ENCODE measurements at regions not wholly inside any gene's neighbourhood (a gene's known extent, or its start where the extent isn't known, plus 50 kb on each side); places are given as distances from the start of the nearest gene placed in this dataset.

DNA sequence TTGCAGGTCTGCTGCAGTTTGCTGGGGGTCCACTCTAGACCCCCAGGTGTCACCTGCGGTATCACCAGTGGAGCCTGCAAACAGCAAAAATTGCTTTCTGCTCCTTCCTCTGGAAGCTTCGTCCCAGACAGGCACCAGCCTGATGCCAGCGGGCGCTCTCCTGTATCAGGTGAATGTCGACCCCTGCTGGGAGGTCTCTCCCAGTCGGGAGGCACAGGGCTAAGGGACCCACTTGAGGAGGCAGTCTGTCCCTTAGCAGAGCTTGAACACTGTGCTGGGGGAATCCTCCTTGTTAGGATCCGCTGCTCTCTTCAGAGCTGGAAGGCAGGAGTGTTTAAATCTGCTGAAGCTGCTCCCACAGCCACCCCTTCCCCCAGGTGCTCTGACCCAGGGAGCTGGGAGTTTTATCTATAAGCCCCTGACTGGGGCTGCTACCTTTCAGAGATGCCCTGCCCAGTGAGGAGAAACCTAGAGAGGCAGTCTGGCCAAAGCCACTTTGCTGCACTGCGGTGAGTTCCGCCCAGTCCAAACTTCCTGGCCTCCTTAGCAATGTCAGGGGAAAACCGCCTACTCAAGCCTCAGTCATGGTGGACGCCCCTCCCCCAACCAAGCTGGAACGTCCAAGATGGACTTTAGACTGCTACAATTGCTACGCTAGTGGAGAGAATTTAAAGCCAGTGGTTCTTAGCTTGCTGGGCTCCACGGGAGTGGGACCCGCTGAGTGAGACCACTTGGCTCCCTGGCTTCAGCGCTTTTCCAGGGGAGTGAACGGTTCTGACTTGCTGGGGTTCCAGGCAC lies 652.5 kb downstream of the KCNJ3 start:
- TF ChIP-seq, protein P1, sequence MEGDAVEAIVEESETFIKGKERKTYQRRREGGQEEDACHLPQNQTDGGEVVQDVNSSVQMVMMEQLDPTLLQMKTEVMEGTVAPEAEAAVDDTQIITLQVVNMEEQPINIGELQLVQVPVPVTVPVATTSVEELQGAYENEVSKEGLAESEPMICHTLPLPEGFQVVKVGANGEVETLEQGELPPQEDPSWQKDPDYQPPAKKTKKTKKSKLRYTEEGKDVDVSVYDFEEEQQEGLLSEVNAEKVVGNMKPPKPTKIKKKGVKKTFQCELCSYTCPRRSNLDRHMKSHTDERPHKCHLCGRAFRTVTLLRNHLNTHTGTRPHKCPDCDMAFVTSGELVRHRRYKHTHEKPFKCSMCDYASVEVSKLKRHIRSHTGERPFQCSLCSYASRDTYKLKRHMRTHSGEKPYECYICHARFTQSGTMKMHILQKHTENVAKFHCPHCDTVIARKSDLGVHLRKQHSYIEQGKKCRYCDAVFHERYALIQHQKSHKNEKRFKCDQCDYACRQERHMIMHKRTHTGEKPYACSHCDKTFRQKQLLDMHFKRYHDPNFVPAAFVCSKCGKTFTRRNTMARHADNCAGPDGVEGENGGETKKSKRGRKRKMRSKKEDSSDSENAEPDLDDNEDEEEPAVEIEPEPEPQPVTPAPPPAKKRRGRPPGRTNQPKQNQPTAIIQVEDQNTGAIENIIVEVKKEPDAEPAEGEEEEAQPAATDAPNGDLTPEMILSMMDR (IDR thresholded peaks at IDR 0.05) = no peak
- TF ChIP-seq POLR2A (IDR thresholded peaks at IDR 0.05) = no peak

Measured in Peyer's patch (tissue), 4 donors.